Adrenal gland (tissue), 5 donors: ENCODE measurements at regions not wholly inside any gene's neighbourhood (a gene's known extent, or its start where the extent isn't known, plus 50 kb on each side); places are given as distances from the start of the nearest gene placed in this dataset.

Experiments used
- CTCF ChIP-seq, 6 experiments: fragments of 450-650 bp in 4 of 6; fragments of 200-600 bp in 2 of 6; sonication (generic) in 1 of 6; IDR thresholded peaks; 1 replicate in 5 of 6; 2 replicates in 1 of 6; pipeline versions ENCODE4 v1.5.1 to v1.8.0; 2016 to 2021; ENCODE audit warnings: antibody characterized with exemption in 6 of 6, mild to moderate bottlenecking in 2 of 6, moderate library complexity in 1 of 6
- POLR2A ChIP-seq, 2 donors: fragments of 450-650 bp; IDR thresholded peaks; one replicate each; pipeline ENCODE4 v1.6.1; 2017; ENCODE audit warnings: antibody characterized with exemption in 2 of 2, mild to moderate bottlenecking in 2 of 2, moderate library complexity in 1 of 2
- donor health status: DM: no; HTN: no; CAD: no.

DNA sequence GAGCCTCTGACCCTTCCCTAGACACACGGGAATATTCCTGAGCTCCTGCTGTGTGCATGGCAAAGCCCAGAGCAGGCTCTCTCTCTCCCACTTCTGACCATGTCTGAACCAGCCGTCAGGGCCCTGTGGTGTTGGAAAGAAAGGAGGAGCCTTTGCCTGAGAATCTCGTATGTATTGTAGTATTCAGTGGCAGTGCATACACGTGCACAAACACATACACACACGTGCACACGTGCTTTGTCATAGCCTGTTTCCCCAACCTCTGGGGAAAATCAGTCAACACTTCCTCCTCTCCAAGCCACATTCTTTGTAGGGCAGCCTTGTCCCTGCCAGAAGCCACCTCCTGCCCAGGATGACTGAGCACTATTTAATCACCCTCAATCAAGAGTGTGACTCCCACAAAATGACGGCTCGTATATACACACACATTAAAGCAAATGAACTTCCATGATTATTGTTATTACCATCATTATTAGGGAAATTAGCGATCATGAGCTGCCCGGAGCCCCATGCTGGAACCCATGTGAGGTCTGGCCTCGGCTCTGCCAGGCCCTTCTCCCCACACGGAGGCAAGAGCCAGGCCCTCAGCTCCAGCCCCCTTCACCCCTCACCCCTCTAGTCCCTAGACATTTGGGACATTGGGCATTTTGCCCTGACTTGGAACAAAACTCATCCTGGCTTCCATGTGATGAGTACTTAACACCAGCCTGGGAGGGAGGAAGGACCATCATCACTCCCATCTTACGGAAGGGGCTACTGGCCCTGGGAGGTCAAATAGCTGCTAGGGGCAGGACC, 331.9 kb downstream of the NPHP4 start:
- TF ChIP-seq CTCF (IDR thresholded peaks at IDR 0.05) (no peak), POLR2A (IDR thresholded peaks at IDR 0.05) (no peak)
